Myocyte (in vitro differentiated cells): ENCODE measurements at regions not wholly inside any gene's neighbourhood (a gene's known extent, or its start where the extent isn't known, plus 50 kb on each side); places are given as distances from the start of the nearest gene placed in this dataset.

Experiments used
- DNase-seq: peaks from one replicate; pipeline ENCODE4 v3.0.0-alpha.2; 2012; ENCODE audit warnings: low read depth

DNA sequence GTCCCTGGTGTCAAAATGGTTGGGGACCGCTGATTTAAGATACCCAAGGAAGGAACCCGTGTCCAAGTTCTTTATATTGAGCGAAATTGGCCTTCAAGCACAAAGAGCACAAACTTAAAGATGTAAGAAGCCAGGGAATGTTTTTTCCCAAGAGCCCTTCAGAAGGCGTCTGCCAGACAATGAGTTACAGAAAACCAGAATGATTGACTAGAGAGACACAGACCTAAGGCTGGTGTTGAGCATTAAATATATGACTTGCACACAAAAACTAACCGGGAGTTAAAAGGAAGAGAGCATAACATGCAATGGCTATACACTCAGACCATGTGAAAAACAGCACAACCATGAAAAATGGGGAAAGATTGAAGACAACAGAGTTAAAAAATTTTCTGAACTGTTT lies 157.5 kb upstream of the FAM9B start:
- no peak for DNase-seq

DNA sequence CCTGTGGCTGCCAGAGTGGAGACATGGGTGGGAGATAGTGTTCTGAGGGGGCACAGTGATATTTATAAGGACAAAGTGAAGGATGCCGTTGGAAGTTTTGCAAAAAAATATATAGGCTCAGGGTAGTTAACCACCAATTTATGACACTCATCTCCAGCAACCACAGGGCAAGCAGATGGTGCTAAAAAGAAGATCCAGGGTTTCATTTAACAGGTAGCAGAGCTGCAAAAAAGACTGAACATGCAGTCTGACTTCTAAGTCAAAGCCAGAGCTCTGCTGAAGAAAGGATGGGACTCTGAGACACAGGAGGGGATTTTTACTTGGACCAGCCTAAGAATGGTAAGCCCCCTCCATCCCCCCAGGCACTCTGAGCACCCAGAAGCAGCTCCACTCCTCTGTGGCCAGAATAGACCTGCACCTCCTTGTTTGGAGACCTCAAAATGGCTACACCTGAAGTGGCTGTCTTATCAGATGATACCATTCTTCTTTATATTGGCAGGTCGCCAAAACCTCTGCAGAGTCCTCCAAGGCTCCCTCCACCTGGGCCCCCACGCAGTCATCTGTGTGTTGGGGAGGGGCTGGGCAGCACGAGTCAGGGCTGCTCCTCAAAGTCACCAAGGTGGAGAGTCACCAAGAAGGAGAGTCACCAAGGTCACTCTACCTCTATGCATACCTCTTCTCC lies 161.4 kb upstream of the FAM9B start:
- no peak for DNase-seq

DNA sequence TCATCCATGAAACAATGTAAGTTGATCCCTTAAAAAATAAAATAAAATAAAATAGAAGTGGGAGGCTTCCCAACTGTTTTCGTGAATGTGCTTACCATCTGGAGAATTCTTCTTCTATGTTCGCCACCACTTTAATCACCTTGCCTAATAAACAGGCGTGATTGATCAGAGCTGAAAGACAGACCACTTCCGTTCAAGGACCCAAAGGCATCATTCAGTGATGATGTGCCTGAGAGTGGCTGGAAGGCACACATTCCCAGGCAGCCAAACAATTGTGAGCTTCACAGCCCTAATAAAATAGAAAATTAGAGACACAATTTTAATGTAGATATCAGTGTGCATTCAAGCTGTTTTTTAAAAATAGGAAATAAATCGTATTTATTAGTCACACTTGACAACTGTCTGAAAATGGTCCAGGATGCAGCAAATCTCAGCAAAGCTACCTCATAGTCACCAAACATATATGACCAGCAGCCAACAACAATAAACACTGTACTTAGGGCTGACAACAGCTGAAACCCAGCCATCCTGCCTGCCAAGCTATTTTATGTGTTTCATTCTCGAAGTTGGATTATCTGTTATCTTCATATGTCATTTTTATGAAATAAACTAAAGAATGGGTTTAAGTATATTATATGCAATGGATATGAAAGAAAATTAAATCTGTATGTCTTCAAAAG lies 163.2 kb upstream of the FAM9B start:
- DNase-seq, result peak; percentile 21

DNA sequence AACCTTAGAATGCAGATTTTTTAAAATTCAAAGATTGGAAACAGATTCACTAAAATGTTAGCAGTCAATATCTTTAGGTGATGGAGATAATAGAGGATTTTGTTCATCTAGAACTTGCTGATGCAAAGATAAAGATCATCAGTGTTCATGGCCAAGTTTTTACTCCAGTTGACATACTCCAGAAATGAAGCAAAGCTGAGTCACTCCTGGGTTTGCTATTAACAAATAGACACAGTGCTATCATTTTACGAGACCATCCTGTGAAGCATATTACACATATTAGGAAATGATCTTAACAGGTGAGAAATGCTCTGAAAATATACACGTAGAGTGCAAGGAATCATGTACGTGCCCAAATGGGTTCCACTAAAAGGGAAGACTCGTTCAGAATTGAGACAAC lies 170.6 kb upstream of the FAM9B start:
- peak; percentile 3 for DNase-seq

DNA sequence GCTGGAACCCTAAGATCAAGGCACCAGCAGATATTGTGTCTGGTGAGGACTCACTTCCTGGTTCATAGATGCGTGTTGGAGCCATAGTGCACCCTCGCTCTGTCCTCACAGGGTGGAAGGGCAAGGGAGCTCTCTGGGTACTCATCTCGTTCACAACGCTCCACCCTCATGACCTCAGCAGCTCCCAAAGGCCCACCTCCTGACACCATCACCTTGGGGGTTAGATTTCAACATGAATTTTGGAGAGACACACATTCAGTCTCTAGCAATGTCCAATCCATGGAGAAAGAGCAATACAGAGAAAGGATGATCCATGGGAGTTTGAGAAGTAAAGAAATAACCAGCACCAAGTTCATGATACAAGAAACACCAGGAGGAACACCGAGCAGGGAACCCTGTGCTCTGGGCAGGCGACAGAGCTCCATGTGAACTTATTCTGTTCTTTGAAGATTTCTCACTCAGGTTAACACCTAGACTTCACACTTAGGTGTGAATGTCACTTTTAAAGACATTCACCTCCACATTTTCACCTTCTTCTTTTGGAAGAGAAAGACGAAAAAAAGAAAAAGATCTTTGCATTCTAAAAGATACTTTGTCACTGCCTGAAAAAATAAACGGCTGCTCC lies 171.8 kb upstream of the FAM9B start:
- no peak for DNase-seq

DNA sequence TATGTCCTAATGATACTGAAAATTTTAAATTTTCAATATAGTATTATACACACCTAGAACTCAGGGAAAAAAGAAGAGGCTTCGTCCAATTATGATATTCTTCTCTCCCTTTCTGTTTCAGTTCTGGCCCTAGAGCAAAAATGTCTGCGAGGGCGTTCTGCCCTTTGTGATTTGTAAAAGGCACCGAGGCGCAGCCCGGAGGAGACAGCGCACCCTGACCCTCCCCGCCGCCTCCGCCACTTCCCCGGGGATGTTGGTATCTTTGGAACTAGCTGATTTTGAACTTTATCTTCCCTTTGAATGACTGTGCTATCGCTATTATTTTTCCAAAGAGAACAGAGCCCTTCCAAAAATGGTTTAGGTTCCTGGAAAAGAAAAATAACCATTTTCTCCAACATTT lies 173.2 kb upstream of the FAM9B start:
- DNase-seq, result no peak

DNA sequence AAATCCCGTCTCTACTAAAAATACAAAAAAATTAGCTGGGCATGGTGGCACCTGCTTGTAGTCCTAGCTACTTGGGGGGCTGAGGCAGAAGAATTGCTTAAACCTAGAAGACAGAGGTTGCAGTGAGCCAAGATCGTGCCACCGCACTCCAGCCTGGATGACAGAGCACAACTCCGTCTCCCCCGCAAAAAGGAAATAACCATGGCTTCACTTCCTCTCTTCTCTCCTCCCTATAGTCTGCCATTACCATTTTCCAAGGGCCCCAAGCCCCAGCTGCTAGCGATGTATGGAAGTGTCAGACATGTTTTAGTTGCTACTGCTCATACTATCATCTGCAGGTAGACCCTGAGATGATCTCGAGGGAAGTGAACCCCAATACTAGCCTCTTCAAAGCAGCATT lies 177.3 kb upstream of the FAM9B start:
- DNase-seq, result no peak

DNA sequence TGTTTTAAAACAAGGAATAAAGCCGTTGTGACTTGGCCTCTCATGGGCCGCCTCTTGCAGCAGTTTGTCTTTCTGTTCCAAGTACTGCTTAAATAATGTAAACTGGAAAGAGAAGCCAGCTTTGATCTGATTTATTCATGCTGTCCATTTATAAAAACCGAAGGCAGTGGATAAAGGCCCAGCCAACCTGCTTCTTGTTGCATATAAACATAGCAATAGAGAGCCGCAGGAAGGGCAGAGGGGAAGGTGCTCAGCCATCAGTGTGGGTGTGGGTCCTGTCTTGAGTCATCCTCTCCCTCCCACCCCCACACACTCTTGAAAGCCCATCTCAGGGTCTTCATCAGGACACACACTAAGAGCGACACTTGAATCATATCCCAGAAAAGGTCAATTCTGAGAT lies 187.9 kb upstream of the FAM9B start:
- DNase-seq, result no peak

DNA sequence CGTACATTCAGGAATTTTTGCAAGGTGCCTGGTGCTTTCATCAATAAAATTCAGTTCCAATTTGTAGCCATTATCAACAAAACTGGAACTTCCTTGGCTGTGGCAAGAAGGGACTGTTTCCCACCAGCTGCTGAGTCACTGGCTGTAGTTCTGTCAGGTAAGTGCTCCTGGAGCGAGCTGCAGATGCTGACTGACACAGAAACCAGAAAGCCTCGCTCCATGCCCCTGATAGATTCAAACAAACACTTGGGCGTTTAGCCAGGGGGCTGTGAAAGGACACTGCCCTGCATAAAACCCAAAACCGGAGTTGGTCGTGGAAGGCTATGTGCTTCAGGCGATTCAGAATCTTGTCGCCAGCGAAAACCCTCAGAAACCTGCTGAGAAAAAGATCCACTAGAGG lies 188.4 kb upstream of the FAM9B start:
- DNase-seq, result no peak

DNA sequence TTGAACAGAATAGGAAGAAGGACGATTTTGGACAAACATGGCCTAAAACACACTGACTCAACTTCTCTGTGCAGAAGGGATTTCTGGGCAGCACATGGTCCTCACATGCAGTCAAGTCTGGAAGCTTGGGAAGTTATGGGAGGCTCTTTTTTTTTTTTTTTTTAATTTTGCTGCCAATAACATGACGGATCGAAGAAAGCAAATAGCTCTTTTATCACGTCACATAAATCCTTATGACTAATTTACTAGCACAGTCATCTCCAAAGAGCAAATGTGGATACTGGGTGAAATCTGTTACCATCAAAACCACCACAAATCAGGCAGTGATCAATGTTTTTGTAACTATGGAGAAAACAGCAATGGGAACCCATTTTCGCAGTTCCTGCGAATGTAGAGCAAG lies 193.3 kb upstream of the FAM9B start:
- no peak for DNase-seq

DNA sequence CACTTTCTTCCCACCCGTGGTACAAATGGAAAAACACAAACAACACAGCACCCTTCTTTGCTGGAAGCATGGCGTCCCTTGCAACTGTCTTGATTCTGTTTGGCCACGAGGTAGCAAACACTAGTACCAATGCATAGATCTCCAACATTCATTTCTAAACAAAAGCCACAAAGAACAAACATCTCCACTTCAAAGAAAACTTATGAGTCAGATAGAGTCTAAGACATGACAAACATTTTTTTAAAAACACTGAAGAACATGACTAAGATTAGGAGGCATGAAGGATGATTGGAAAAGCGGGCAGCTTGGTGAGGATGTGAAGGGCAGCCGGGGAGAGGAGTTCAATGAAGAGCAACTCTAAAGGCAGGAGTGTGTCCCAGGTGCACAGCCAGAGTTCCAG lies 197.6 kb upstream of the FAM9B start:
- DNase-seq, result no peak

DNA sequence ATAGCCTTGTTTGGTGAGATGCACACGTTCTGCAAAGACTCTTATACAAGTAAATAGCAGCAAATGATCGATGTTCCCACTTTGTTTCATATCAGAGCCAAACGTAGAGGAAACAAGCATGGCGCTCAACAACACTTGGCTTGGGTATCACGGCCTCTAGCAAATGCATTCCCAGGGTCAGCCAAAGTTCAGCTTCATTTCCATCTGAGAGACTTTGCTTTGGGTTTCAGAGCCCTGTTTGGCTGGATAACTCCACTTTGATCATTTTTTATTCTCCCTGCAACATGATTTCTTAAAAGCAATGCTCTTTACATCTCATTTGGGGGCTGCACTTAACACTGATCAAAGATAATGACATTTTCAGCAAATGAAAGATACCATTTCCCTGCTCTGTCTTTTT lies 199.2 kb upstream of the FAM9B start:
- no peak for DNase-seq

DNA sequence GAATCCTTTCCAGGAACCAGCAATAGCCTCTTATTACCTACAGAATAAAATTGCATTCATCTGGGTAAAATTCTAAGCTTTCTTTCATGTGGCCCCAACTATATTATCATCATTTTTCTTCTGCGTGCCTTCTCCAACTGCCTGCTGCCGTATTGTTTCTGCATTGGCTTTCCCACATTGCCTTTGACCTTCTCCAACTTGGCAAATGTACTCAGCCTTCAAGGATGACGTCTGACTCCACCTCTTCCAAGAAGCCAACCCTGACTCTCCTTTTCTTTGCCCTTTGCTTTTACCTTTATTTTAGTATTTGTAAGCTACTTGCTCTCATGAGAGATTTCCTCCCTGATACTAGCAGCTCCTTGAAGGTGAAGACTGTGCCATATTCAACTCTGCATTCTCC lies 200.4 kb upstream of the FAM9B start:
- DNase-seq, result no peak

DNA sequence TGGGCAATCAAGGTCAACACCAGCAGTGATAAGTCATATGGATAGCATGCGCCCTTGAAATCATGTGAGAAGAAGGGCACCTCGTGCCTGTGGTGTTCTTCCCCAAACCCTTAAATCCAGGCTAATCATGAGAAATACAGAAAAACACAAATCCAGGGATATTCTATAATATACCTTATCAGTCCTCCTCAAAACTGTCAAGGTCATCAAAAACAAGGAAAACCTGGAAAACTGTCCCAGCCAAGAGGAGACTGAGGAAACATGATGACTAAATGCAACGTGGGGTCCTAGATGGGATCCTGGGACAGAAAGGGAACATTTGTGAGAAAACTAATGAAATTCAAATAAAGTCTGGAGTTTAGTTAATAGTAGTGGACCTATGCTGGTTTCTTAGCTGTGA lies 201.8 kb upstream of the FAM9B start:
- no peak for DNase-seq

DNA sequence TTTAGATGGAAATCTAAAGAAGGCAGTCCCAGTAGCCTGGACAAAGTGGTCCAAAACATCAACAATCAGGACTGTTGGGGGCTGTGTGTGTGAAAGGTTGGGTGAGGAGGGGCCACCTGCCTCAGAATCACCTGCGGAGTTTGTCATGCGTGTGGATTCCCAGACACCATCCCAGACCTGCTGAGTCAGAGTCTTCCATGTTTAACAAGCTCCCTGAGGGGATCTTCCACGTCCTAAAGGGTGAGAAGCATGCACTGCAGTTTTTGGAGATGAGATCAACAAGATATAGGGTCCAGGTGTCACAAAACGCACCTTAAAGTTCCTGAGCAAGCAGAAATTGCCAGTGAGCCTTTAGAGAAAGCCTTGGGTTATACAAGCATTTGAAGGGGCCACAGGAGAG lies 207.0 kb upstream of the FAM9B start:
- no peak for DNase-seq

DNA sequence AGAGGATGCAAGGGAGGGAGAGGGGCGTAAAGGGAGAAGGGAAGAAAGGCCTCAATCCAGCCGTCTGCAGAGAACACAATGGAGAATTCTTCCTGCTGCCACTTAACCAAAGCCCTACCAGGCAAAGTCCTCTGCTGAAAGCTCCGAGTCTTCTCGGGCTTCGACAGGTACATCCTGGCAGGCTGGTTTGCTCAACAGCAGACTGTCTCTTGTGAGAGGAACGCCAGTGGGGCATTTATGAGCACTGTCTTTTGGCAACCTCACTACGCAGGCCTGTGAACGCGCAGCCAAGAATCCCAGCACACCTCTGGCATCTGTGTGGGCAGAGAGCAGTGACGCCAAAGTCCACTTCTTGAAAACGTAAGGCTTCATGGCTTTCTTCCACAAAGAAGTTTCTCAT lies 207.5 kb upstream of the FAM9B start:
- no peak for DNase-seq

DNA sequence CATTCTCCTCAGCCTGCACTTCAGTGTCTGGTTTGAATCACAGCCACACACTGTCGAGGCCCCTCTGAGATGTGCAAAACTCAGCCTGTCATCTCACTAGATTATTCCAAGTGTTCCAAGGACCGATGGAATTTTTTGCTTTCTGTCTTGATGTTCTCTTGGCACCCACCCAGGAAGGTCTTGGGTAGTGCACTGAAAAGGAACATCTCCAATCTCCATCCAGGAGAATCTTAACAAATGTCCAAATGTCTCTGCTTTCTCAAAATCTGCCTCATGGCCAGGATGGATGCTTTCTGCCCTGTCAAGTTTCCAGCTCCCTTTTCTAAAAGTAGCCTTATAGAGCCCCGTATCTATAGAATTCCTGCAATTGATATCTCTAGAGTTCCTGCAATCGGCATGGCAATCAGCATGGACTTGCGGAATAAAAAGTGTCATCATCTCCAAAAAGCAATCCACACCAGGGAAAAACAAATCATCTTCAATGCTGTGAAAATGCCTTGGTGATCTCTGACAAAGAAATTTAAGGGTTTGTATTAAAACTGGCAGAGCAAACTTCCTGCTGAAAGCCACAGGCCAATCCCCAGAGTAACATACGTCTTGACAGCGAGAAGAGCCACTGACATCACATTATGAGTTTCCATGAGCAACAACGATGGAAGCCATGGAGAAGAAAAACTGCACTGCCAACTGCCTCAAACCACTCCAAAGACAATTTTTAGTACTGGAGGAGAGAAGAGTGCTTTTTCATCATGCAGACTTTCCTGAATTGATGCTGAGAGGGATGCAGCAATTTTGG lies 215.3 kb upstream of the FAM9B start:
- no peak for DNase-seq

DNA sequence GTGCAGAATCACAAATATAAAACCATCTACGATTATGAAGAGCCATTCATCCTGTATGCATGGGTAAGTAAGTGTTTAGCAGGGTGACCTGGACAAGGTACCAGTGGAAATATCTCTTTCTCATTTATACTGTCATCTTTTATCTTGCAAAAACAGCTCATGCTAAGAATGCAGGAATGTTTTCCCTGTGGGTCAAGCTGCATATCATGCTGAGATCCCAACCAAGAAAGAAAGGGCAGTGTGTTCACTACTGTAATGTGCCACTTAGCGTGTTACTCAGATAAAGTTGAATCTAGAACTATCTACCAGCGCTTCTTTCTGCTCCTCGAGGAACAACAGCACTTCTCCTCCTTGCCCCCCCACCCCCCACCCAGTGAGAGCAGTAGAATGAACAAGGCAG lies 212.7 kb upstream of the TBL1X start:
- no peak for DNase-seq

DNA sequence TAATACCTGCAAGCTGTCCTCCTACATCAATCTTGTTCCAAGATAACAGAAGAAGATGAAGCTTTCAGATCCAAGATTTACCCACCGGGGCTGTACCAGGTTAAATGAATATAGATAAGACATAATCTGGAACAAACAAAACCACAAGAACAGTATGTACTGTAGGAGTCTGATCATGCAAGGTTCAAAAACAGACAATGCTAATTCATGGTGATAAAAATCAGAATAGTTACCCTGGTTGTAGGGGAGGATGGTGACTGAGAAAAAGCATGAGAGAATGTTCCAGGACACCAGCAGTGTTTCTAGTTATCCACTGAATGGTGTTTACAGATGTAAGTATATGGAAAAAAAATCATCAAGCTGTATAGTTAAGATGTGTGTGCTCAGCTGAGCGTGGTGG lies 211.6 kb upstream of the TBL1X start:
- no peak for DNase-seq

DNA sequence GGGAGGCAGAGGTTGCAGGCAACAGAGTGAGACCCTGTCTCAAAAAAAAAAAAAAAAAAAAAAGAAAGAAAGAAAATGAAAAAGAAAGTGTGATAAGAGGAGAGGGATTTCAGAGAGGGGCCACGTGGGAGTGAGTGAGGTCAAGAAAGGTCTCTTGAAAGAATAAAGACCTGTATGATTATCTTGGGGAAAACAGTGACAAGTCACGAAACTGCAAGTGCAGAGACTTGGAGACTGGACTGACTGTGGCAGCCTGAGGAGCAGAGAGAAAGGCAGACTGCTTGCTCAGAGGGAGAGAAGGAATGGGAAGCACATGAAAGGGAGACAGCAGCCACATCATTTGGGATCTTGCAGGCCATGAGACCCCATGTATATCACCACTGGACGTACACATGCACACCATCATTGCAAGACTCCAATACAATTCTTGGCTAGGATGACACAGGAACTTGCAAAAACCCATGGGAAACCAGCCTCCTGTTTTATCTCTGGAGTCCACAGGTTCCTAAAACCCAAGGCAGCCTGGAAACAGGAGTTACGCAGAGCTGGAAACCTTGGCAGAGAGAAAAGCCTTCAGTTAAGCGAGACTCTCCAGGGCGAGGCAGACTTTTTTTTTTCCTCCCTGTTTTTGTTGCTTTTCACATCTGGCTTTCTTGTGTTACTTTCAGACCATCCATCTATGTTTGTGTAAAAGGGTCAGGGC lies 207.0 kb upstream of the TBL1X start:
- no peak for DNase-seq

DNA sequence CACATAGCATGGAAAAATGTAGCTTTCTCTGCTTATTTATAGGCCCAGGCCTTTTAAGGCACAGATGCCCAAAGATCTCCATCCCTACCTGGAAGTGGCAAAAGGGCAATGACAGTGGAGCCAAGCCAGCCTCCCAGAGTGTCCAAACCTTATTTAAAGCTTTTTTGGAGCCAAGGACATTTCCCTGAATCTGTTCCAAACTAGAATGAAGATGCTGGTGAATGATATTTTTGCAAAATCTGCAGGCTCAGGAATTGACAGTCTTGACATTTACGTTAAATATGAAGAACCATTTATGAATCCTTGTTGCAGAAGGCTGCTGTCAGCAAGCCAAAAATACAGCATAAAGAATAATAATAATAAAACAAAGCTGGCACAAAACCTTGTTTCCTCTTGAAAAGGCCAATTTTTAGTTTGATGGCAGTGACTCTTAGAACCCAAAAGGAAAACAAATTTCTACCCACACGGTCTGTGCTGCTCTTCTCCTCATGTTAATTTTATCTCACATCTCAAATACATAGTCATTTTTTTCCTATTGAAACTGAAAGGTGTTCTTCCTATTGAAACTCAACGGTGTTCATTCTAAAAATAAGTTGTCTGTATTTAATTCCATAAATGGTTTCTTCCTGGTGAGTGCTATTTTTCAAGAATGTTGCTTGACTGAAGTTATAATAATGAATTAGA lies 206.3 kb upstream of the TBL1X start:
- DNase-seq, result no peak
